Spleen (tissue), 7 donors: ENCODE measurements at regions not wholly inside any gene's neighbourhood (a gene's known extent, or its start where the extent isn't known, plus 50 kb on each side); places are given as distances from the start of the nearest gene placed in this dataset.

Experiments
- CTCF ChIP-seq, 11 experiments: fragments of 200-600 bp in 7 of 11; fragments of 450-650 bp in 4 of 11; sonication (generic) in 4 of 11; IDR thresholded peaks in 8 of 11; conservative IDR thresholded peaks in 3 of 11; 1 replicate in 7 of 11; 2 replicates in 4 of 11; pipeline versions ENCODE4 v1.4.0 to v1.8.0; 2016 to 2021; ENCODE audit warnings: antibody characterized with exemption in 11 of 11, inconsistent platforms in 4 of 11, mild to moderate bottlenecking in 1 of 11
- POLR2AphosphoS5 ChIP-seq, 3 donors: sonication (generic); formaldehyde crosslinking; IDR thresholded peaks; one replicate each; pipeline ENCODE4 v1.5.1; 2017; ENCODE audit warnings: antibody characterized with exemption in 3 of 3
- donor health status: DM: no; HTN: no; CAD: no; lungs with moderate emphysema.
- donor health status: DM: no; HTN: no; CAD: no.
- donor health status: DM: no; HTN: no; CAD: no.

GRCh38 chr5:66342341-66342880 lies 198.3 kb downstream of the SREK1 start:
- TF ChIP-seq POLR2AphosphoS5 (IDR thresholded peaks at IDR 0.05) (no peak), CTCF (IDR thresholded peaks at IDR 0.05 in 8 of 11, conservative IDR thresholded peaks at IDR 0.05 in 3 of 11) (no peak)
